ENCODE measurements at regions not wholly inside any gene's neighbourhood (a gene's known extent, or its start where the extent isn't known, plus 50 kb on each side); places are given as distances from the start of the nearest gene placed in this dataset.

DNA sequence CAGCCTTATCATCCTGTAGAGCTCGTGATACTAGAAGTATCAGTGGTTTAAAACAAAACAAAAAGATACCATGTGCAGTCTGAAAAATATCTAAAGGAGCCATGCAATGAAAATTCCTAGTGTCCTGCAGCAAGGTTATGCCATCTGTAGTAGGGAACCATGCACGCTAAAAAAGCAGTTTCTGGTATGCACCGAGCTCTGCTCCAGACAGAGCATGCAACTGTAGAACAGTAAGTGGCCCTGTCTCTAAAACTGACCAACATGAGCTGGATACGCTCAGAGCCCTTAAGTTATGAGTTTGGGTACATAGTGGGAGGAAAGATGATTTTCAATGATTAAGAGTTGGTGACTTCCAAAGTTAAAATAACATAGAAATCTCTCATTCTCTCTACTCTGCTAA is 159.3 kb upstream of the ADAMTS5 start:
- DNase-seq (ENCODE audit: low spot score), result no peak

GRCh38 chr21:27122686-27123085 is 155.8 kb upstream of the ADAMTS5 start:
- DNase-seq (ENCODE audit: low spot score), result no peak

- no peak for DNase-seq (ENCODE audit: low spot score)
These were observed 147.2 kb upstream of the ADAMTS5 start for GRCh38 chr21:27114111-27114510.

DNA sequence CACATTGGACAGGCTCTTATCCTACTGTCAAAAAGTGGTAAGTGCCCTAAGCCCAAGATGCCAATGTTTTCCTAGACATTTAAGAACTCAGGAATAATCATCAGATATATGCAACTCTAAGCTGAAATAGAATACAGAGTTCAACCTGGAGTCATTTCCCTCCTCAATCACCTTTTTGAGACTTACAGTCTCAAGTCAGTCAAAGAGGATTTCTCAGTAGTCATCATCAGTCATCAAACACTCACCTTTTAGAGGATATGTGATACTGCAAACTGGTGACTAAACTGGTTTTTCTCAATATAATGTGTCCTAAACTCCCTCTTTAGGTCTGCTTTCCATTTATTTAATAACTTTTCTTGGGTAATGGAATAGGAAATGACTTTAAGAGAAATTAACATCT is 145.3 kb upstream of the ADAMTS5 start:
- no peak for DNase-seq (ENCODE audit: low spot score)

DNA sequence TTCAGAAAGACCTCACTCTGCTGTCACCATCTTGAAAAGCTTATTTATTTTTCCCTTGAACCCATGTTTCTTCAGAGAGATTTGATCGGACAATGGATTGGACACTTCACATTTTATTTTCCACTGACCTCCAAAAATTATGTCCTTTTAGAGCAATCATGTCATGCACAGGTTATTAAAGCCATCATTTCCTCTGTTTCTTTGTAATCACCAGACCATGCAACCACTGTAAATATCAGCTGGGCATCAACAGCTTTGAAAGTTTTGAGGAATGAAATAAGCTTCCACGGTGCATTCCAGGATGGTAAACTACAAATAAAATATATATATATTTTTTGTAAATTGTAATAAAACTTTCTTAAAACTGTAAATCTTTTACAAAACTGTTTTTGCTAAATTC is 144.1 kb upstream of the ADAMTS5 start:
- no peak for DNase-seq (ENCODE audit: low spot score)

DNA sequence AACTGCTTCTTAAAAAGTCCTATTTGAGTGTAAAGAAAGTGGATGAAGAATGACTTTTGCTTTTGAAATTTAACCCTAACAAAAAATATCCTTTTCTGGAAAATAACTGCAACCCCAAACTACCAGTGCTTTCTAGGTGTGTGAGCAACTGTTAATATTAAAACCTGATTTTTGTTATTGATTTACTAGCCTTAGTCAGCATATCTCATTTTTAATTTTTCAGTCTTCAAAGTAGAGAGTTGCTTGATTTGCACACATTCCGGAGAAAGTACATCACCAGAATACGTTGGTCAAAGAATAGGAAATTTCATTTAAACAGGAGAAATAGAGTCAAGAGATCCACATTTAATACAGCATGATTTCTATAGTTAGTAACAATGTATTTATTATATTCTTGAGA is 141.8 kb upstream of the ADAMTS5 start:
- no peak for DNase-seq (ENCODE audit: low spot score)

DNA sequence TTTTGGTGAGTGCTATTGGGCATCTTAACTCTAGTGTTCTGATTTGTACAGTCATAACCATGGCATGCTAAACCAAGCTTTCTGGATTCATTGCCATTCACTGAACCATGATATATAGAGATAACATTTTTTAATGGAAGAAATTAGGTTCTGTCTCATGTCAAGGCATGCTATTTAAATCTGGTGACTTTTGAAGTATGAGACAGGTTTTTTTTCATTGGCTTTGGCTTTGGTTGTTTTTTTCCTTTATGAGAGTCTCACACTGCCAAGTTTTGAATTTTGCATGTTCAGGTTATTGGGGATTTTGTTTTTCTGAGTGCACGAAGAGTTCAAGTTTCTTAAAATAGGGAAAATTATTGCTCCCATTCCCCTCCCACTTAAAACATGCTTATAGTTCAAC is 141.3 kb upstream of the ADAMTS5 start:
- no peak for DNase-seq (ENCODE audit: low spot score)

DNA sequence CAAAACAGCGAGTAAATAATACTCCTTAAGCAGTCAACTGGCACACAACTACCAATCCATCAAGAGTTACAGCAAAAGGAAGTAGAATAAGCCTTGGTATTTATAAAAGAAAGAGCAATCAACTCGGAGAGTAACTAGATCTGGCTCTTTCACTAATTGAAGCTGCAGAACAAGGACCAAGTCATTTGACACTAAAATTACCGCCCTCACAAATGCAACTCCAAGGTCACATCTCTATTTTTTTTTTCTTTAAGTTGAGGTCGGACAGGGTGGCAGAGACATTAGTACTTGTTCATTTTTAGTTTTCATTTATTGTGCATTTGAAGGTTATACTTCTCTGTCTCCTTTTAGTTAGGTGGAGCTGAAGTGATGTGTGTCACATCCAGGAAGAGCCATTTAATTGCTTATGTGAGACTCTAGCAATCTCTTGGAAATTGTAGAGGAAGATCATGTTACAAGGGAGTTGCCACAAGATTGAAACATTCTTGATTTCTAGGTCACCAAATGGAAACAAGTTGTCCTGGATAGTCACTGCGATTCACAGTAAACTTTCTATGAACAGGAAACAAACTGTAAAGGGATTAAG is 138.1 kb upstream of the ADAMTS5 start:
- DNase-seq (ENCODE audit: low spot score), result no peak

- DNase-seq (ENCODE audit: low spot score), result no peak
These were observed 136.9 kb upstream of the ADAMTS5 start for GRCh38 chr21:27103768-27104167.

DNA sequence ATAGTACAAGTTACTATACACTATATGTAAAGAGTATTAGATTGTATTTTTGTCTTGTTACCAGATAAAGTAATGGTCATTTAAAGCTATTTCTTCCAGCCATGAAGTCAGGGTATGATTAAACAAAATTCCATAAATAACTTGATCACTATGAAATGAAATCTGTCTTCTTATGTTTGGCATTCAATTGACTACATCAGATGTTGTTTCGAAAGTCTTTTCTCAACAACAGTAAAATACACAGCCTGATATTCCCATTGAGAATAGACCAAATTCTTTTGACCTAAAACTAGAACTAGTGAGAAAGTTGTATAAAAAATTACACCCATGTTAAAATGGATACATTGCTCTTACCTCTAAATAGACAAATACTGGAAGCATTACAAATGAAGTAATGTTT is 134.6 kb upstream of the ADAMTS5 start:
- DNase-seq (ENCODE audit: low spot score), result no peak

- DNase-seq (ENCODE audit: low spot score), result no peak
These were observed 127.5 kb upstream of the ADAMTS5 start for GRCh38 chr21:27094184-27094948.

GRCh38 chr21:27086630-27087029 is 119.7 kb upstream of the ADAMTS5 start:
- no peak for DNase-seq (ENCODE audit: low spot score)

DNA sequence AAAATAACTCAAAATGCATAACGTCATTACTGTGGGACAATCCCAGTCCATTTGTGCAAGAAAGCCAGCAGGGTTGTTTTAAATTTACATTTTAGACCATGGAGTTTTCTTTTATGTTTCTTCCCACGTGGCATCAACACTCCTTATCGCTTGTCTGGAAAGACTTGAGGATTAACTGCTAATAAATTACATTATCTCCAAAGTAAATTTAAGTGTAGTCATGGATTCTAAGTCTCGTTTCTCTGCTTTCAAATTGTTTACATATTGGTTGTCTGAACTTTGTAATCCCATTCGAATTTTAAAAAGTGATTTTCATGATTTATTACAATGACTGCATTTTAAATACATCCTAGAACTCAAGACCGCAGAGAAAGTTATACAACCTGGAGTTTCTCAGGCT is 119.3 kb upstream of the ADAMTS5 start:
- DNase-seq (ENCODE audit: low spot score), result no peak

DNA sequence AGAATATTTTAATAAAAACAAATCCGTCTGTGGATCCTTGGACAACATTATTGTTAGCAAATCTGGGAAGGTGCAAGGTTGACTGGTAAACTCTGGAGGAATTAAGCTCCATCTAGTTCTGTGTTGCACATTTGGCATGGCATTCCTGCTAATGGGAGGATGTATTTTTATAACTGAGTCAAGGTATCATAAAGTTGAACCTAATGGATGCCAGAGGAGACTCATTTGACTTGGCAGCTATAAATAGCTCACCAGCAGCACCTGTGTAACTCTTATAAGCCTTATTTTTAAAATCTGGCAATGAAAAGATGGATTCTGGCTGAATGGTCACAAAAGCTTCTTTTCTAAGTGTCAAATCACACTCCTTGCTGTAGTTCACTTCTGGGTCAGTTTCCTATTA is 118.5 kb upstream of the ADAMTS5 start:
- no peak for DNase-seq (ENCODE audit: low spot score)

- DNase-seq (ENCODE audit: low spot score), result no peak
These were observed 116.3 kb upstream of the ADAMTS5 start for GRCh38 chr21:27083144-27083543.

- no peak for DNase-seq (ENCODE audit: low spot score)
These were observed 115.6 kb upstream of the ADAMTS5 start for GRCh38 chr21:27082431-27083010.

DNA sequence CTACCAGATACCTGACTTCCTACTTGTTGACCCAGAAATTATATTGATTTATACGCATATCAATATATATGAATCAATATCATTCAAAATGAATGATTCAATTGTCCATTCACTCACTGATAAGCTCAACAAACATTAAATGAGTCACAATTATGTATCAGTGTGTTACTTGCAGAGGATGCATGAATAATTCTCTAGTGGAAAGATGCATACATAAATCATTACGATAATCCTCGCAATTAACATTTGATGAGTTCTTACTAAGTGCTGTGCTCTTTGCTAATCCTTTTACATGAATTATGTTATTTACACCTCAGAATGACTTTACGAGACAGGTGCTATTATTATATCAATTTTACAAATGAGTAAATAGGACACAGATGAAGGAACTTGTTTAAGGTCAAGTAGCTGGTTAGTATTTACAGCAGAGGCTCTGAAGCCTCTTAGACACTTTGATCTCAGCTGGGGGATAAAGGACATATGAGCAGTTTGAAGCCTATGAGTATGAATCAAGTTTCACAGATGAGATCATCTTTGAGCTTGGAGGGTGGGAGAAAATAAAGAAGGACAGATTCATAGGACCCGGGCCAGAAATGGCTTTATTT is 112.8 kb upstream of the ADAMTS5 start:
- DNase-seq (ENCODE audit: low spot score), result no peak

- no peak for DNase-seq (ENCODE audit: low spot score)
These were observed 112.0 kb upstream of the ADAMTS5 start for GRCh38 chr21:27078915-27079314.

GRCh38 chr21:27077501-27077900 is 110.6 kb upstream of the ADAMTS5 start:
- DNase-seq (ENCODE audit: low spot score), result no peak

- no peak for DNase-seq (ENCODE audit: low spot score)
These were observed 109.1 kb upstream of the ADAMTS5 start for GRCh38 chr21:27076025-27076424.

- no peak for DNase-seq (ENCODE audit: low spot score)
These were observed 104.2 kb upstream of the ADAMTS5 start for GRCh38 chr21:27070861-27071670.

GRCh38 chr21:27068811-27069210 is 101.9 kb upstream of the ADAMTS5 start:
- no peak for DNase-seq (ENCODE audit: low spot score)

All from COLO829 (cell line).